Panc1 (cell line): ENCODE measurements at regions not wholly inside any gene's neighbourhood (a gene's known extent, or its start where the extent isn't known, plus 50 kb on each side); places are given as distances from the start of the nearest gene placed in this dataset.

Source experiments
- ATAC-seq: fragments of 200-7000 bp; cut with Tn5 transposase; 2 replicates; pipeline ENCODE4 v1.9.1; 2020; ENCODE audit warnings: mild to moderate bottlenecking, moderate library complexity
- BruUV-seq: library from RNA; stranded (reverse); fragments of 400-500 nt; replicated peaks from 2 replicates; lab custom pipeline; 2021; lab: Mats Ljungman, UMichigan
- CTCF ChIA-PET: fragments of 300-600 bp; sonication (Branson Sonifier 250); formaldehyde crosslinking; loops from one replicate; lab custom pipeline; 2022; ENCODE audit warnings: antibody characterized with exemption; lab: Charles Lee
- POLR2A ChIA-PET: fragments of 300-600 bp; sonication (Branson Sonifier 250); formaldehyde crosslinking; loops from one replicate; lab custom pipeline; 2022; ENCODE audit warnings: antibody characterized with exemption; lab: Charles Lee
- DNase-seq: peaks from one replicate; pipeline ENCODE4 v3.0.0-alpha.2; 2010; ENCODE audit warnings: low read depth, low spot score
- H3K27ac ChIP-seq: 2 replicates; pipeline ENCODE4 v1.5.1; 2011; ENCODE audit warnings: mild to moderate bottlenecking, low read length, inconsistent platforms
- H3K27me3 ChIP-seq: fragments of 200-500 bp; sonication (Bioruptor generic); 2 replicates; pipeline ENCODE4 v1.6.0; 2014; ENCODE audit warnings: low read length, inconsistent platforms; ENCODE audit not compliant: control insufficient read depth, insufficient read depth
- H3K36me3 ChIP-seq: fragments of 200-500 bp; sonication (Bioruptor generic); 2 replicates; pipeline ENCODE4 v1.5.1; 2014; ENCODE audit warnings: inconsistent platforms, mild to moderate bottlenecking, low read length, moderate library complexity; ENCODE audit not compliant: control insufficient read depth, insufficient read depth
- H3K4me1 ChIP-seq: 2 replicates; pipeline ENCODE4 v1.5.1; 2011; ENCODE audit warnings: inconsistent platforms, mild to moderate bottlenecking, low read length, moderate library complexity; ENCODE audit not compliant: control insufficient read depth, insufficient read depth
- H3K4me3 ChIP-seq, 2 experiments: 2 replicates each; pipeline ENCODE4 v1.5.1; 2011 to 2012; ENCODE audit warnings: low read depth in 2 of 2, low read length in 2 of 2, mild to moderate bottlenecking in 2 of 2, inconsistent platforms in 1 of 2, moderate library complexity in 1 of 2
- H3K9me3 ChIP-seq: fragments of 200-500 bp; sonication (Bioruptor generic); 2 replicates; pipeline ENCODE4 v1.5.1; 2014; ENCODE audit warnings: low read depth, mild to moderate bottlenecking, inconsistent platforms, low read length, moderate library complexity; ENCODE audit not compliant: control insufficient read depth, insufficient read depth
- CTCF ChIP-seq: fragments of 450-650 bp; IDR thresholded peaks from 2 replicates; pipeline ENCODE4 v1.5.1; 2017; ENCODE audit warnings: mild to moderate bottlenecking
- POLR2AphosphoS5 ChIP-seq: IDR thresholded peaks from 2 replicates; pipeline ENCODE4 v1.6.1; 2012; ENCODE audit warnings: mild to moderate bottlenecking, low read depth, low read length, moderate library complexity
- REST ChIP-seq, 2 experiments: IDR thresholded peaks; 2 replicates each; pipeline ENCODE4 v1.6.1; 2011 to 2012; ENCODE audit warnings: low read depth in 2 of 2, control low read depth in 1 of 2, low read length in 1 of 2, mild to moderate bottlenecking in 1 of 2, moderate library complexity in 1 of 2; ENCODE audit not compliant: insufficient read depth in 1 of 2
- SIN3A ChIP-seq: IDR thresholded peaks from 2 replicates; pipeline ENCODE4 v1.6.1; 2012; ENCODE audit warnings: low read depth, mild to moderate bottlenecking, low read length, moderate library complexity, borderline replicate concordance; ENCODE audit not compliant: insufficient read depth
- TCF7L2 ChIP-seq: IDR thresholded peaks from 2 replicates; pipeline ENCODE4 v1.6.1; 2011; ENCODE audit warnings: mild to moderate bottlenecking, low read depth, low read length, inconsistent platforms
- in situ Hi-C: cut with HindIII; loops from 2 replicates; pipeline ENCODE4 v1.10.0; 2016; ENCODE audit warnings: low sequenced_read_pairs, low pct_unique_long_range_greater_than_20kb
- intact Hi-C: fragments of 100-400 bp; cut with micrococcal nuclease; formaldehyde crosslinking; loops from one replicate; pipeline ENCODE4 v1.10.0; 2022; ENCODE audit not compliant: unreplicated experiment

- POLR2A ChIA-PET, result no interaction called here
- in situ Hi-C loops (no loop called here), intact Hi-C loops (no loop called here)
- H3K36me3 ChIP-seq, result no peaks in the 10 kb centered on the region; the same call in 1 of the 2 replicates
- ATAC-seq, result no peak
- DNase-seq, result no peak
- no TSS peak for BruUV-seq
- no peak overlapping the region for H3K4me3 ChIP-seq
- no peaks in the 10 kb centered on the region; the same call in 1 of the 2 replicates for H3K9me3 ChIP-seq
- TF ChIP-seq REST (IDR thresholded peaks at IDR 0.05; ENCODE audit: insufficient read depth in 1 of 2, low read depth in 2 of 2, low read length in 1 of 2) (no peak), POLR2AphosphoS5 (no peak), SIN3A (no peak), CTCF (no peak), TCF7L2 (no peak)
- H3K27ac ChIP-seq, result no peak overlapping the region
- CTCF ChIA-PET, result no interaction called here
- no peaks in the 10 kb centered on the region for H3K27me3 ChIP-seq
- H3K4me1 ChIP-seq, result peaks cover 11% of the 10 kb centered on the region
Measured at GRCh38 chr12:88924162-88924561, 343.9 kb upstream of the KITLG start.

GRCh38 chr12:88923631-88924030 is 343.4 kb upstream of the KITLG start:
- DNase-seq (no peak), ATAC-seq (no peak)
- no TSS peak for BruUV-seq
- TF ChIP-seq CTCF (no peak), SIN3A (no peak), POLR2AphosphoS5 (no peak), TCF7L2 (no peak), REST (IDR thresholded peaks at IDR 0.05; ENCODE audit: insufficient read depth in 1 of 2, low read depth in 2 of 2, low read length in 1 of 2) (no peak)
- no peak overlapping the region for H3K27ac ChIP-seq
- POLR2A ChIA-PET, result no interaction called here
- intact Hi-C loops, result no loop called here
- H3K9me3 ChIP-seq, result no peaks in the 10 kb centered on the region
- no peaks in the 10 kb centered on the region for H3K27me3 ChIP-seq
- CTCF ChIA-PET, result no interaction called here
- H3K4me1 ChIP-seq, result peaks cover 11% of the 10 kb centered on the region
- in situ Hi-C loops, result no loop called here
- no peaks in the 10 kb centered on the region; the same call in 1 of the 2 replicates for H3K36me3 ChIP-seq
- H3K4me3 ChIP-seq, result no peak overlapping the region
